NCI-H1930 (cell line): ENCODE measurements at regions not wholly inside any gene's neighbourhood (a gene's known extent, or its start where the extent isn't known, plus 50 kb on each side); places are given as distances from the start of the nearest gene placed in this dataset.

Experiments
- DNase-seq, 2 experiments: peaks; one replicate each; lab custom pipeline; 2025; lab: John Stamatoyannopoulos, UW

DNA sequence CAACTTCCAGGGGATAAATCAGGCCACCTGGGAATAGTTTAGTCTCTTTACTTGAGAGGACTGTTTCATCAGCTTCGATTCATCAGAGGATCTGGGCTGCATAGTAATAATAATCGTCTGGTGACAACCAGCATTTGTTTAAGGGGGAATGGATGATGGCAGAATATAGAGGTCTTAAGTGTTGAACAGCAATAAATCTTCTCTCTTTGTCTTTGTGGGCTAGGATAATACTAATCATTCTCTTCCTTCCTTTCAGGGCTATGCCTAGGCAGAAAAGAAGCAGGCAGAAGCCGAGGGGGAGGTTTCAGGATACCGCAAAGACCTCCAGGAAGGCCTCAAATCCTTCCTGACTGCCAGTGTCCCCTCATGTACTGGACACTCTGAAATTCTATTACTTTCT lies 150.4 kb upstream of the GAREM1 start:
- DNase-seq, result no peak

DNA sequence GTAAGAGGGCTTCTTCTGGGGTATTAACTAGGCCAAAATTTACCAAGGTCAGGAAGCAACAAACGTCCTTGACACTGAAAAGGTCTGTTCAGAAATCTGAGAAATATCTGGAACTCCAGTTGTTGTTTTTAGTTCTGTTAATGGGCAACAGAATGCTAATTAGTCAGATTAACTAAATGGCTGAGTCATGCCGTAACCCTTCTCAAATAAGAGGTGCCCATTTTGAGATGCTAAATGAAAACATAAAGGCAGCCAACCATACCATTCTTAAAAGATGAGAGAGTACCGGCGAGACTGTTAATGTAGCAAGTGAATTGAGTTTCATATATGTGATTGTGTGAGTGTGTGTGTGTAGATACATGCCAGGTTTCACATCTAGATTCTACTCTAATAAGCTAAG lies 147.9 kb upstream of the GAREM1 start:
- no peak for DNase-seq

DNA sequence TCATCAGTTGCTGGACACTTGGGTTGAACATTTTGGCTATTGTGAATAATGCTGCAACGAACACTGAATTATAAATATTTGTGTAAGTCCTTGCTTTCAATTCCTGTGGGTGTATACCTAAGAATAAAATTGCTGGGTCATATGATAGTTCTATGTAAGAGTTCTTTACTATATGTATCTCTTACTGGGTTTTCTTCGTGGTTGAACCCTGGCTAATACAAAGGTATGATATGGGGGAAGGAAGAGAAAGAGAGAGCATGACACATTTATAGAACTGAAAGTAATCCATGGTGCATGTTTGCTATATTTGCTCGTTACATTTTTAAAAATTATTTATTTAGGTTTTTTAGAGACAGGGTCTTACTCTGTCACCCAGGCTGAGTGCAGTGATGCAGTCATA lies 143.1 kb upstream of the GAREM1 start:
- no peak for DNase-seq

DNA sequence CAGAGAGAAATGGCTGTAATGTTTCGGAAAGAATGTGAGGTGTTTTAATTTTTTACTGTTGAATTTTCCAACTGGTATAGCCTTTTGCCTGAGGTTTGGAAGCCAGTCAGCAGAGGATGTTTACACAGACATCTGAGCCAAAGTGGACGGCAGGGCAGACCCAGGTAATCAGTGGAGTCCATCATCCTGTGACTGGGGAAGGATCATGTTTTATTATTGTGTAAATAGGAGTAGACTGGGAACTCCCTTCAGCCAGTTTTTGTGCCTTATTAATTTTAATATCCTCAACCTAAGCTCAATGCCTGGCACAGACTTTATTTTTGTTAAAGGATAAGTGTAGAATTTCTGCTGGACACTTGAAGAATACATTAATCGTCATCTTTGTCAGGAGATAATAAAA lies 142.0 kb upstream of the GAREM1 start:
- peak in 1 of 2 experiments; percentile 9 for DNase-seq

DNA sequence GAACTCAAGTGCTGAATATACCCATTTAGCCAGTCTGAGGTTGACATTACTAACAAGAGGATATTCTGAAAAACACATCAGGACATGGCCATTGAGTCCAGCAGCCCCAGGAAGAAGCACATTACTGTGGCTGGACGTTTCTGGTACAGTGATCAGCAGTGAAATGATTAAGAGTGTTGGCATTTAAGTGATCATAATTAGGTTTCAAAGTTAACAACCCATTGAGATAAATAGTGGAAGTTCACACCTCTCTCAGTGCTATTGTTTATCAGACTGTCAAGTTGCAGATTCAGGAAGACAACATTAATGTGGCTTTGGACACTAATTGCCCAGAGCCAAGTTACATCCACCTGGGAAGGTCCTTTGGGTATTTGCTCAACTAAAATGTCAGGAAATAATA lies 139.5 kb upstream of the GAREM1 start:
- no peak for DNase-seq

DNA sequence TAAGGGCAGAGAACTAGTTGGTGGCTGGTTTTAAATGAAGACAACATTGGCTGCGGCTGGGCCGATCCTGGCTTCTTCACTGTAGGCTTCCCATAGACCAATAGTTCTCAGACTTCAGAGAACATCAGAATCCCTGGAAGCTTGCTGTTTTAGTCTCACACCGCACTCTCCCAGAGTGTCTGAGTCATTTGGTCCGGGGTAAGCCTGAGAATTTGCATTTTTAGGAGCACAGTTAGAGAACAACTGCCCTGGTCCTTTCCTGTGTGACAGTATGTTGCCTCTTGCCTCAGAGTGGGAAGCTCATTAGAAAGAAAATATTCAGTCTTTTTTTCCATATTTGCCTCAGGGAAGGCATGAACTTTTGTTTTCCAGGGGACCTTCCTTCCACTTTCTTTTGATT lies 137.1 kb upstream of the GAREM1 start:
- DNase-seq, result no peak

DNA sequence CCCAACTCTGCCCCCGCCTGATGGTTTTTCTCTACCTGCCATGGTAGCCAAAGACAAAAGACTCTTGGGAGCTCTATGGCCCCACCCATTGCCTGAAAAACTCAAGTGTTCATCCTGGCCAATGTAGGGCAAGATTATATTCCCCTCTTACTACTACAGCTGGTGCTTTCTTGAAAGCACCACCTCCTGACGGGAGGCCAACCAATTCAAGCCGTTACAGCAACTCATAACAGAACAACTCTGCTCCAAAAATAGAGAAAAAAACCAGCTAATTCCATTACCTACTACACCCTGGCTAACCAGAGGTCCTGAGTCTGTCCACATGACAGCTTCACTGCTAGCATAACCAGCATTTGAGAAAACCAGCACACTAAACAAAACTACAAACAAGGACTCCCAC lies 127.5 kb upstream of the GAREM1 start:
- no peak for DNase-seq

DNA sequence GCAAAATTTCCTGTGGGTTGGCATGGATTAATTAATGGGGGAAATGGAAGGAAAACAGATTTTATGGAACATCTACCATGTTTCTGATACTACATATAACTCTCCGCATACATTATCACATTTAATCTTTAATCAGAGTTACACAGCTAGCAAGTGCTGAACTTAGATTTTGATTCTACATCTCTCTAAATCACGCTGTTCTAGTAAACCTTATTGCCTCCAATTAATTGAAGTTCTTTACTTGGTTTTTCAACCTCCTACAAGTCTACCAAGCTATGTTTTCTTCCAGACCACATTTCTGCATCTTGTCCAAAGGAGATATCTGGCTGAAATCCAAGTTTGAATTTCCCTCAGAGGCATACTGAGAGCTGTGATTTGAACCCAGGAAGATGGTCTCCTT lies 125.8 kb upstream of the GAREM1 start:
- no peak for DNase-seq

DNA sequence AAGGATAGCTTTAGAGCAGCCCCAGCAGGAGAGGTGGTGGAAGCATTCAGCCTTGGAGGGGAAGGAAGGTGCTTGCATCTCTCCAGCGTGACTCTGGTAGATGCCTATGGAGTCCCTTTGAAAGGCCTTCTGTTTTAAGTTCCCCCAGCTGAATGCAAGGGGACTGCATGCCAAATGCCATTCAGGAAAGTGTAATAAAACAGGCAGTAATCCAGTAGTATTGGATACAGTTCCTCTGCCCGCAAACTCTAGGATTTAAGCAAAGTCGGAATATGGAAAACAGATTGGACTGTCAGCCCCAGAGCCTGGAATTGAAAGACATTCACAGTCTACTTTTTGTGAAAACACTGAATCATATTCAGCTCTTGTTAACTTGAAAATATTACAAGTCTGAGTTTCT lies 125.2 kb upstream of the GAREM1 start:
- no peak for DNase-seq

DNA sequence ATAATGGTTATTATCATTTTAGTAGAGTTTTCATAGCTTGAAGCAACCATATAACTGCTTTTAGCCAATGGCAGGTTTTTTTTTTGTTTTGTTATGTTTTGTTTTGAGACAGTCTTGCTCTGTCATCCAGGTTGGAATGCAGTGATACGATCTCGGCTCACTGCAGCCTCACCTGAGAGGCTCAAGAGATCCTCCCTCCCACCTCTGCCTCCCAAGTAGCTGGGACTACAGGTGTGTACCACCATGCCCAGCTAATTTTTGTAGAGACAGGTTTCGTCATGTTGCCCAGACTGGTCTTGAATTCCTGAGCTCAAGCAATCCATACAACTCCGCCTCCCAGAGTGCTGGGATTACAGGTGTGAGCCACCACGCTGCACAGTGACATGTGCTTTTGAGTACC lies 117.5 kb upstream of the GAREM1 start:
- DNase-seq, result no peak

DNA sequence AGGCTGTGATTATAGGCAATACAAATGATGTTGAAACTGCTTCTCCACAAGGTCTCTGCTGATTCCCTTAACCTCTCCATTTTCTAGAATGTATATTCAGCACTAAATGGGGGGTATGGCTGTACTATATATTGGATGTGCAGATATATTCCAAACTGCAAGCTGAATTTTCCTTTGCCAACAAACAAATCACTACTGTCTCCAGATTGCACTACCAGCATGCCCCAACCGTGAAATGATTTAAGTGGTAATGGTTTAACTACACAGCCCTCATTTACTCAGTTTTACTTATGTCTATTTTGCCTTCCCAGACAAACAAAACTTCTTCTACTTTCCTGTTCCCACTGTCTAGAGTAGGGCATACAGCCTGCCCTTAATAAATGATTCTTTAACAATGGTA lies 112.7 kb upstream of the GAREM1 start:
- DNase-seq, result no peak

DNA sequence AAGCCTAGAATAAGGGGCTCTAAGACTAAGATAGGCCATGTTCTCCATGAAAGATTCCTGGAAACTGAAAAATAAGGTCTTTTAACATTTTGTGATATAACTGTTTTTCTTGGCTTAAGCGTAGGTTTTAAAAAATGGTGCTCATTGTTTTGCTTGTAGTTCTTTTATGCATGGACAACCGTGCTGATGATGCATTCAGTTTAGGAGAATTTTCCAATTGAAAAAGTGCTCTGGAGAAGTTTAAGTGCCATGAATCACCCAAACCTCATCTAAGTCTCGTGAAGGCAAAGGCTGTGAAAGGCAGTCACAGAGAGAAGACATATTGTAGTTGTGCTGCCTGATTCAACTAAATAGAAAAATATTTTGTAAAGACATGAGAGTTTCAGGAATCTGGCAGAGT lies 111.8 kb upstream of the GAREM1 start:
- DNase-seq, result no peak

DNA sequence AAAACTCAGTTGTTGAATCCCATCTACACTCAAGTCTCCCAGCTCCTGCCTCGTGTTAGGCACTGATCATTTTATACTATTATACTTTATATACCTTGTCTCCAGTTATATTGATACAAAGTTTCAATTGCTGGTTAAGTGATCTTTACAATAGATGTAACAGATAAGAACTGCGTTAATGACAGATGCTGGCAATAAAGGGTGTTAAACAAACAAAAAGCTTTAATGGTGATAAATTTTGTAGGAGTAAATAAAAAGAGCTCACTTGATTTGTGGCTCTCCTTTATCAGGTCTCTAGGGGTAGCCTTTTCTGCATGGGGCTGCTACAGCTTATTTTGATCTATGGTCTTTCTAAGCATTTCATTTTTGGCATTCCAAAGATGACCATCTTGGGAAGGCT lies 106.9 kb upstream of the GAREM1 start:
- no peak for DNase-seq

DNA sequence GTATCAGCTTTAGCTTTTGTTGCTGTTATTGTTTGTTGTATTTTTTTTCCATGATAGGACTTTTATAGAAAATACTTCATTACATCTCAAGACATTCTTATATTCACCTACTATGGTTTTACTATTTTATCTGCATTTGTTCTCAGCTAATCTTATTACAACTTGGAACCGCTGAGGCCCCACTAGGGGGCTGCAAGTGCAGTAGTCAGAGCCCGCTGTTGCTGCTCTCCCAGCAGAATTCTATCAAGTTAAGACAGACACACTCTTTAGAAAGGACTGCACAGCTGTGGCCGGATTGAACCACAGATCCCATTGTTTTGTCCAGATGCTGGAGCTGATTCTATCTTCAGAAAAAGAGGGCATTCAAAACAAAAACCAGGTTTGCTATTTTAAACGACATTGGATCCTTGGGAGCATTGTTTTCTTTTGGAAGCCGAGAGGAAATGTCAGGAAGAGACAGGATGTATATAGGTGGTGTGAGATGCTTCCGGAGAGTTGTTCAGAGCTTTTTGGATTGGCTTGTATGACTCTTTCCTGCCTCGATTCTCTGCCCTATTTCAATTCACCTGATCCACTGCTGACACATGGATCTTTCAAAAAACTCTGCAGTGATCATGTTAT lies 105.7 kb upstream of the GAREM1 start:
- no peak for DNase-seq

DNA sequence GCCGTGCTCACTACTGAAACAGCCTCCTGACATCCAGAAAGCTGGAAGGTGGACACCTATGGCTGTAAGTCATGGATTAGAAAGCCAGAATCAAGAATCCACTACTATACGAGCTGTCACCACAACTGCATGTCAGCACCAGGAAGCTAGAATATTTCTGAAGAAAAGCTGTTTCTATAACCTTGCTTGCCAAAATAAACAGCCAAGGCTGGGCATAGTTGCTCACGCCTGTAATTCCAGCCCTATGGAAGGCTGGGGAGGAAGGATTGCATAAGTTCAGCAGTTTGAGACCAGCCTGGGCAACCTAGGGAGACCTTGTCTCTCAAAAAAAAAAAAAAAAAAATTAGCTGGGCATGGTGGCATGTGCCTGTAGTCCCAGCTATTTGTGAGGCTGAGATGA lies 96.3 kb upstream of the GAREM1 start:
- no peak for DNase-seq

DNA sequence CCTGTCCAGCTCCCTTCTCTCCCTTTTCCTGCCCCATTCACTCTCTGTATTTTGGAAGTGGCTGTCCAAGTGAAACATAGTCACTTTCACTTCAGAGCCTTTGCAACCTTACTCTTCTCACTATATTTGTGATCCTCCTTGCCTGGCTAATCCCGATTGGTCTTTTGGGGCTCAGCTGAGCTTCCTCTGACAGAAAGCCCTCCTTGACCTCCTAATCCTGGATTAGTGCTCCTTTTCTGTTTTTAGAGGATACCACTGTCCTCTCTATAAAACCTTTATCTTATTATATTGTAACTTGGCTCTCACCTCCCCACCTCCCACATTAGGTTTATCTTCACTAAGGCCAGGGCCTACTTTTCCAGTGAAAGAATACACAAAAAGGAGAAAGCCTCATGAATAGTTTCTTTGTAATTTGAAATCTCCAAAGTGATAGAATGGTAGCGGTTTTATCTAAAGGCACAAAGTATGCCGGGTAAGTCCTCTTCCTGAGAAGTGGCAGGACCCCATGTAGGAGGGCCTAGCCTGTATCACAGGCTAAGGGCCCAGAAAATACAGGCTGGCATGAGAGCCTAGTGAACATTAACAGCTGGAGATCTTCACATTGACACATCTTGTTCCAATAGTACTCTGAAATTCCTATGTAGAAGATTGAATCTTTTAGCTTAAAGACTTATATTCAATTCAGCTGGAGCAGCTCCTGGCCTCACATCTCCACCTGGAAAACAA lies 83.1 kb upstream of the GAREM1 start:
- no peak for DNase-seq

DNA sequence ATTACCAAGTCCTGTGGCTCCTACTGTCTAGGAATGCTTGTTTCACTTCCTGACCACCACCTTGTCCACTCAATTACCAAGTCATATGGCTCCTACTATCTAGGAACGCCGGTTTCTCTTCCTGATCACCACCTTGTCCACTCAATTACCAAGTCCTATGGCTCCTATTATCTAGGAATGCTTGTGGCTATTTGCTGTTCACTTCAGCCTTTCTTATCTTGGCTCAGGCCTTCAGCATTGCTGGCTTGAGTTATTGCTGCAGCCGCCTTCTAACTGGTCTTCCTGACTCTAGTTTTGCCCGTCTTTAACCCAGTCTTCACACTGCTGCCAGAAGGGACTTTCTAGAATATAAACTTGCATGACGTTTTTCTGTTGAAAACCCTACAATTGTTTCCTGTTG lies 82.5 kb upstream of the GAREM1 start:
- DNase-seq, result no peak

DNA sequence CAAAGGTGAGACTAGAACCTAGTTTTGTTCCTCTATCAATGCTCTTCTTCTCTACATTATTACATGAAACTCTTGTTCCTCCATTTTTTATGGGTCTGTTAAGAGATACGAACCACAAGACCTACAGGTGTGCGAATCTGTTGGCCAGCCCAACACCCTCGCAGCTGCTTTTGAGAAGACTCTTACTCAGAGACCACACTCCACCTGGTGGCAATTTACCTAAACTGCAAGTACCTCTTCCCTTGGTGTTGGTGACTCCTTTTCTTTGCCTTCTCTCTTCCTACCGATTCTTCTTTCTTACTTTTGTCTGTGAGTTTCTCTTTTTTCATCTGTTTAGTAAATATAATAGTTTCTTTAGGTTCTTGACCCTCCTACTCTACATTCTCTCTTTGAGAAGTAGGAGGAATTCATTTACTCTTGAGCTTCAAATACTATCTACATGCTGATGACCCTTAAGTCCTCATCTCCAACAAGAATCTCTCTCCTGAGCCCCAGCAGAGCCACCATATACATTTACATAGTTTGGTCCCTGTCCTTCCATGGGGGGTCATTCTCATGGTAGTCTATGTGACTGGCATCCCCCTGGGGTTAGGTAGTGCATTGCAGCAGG lies 81.8 kb upstream of the GAREM1 start:
- peak; percentile 4 to 63 for DNase-seq

DNA sequence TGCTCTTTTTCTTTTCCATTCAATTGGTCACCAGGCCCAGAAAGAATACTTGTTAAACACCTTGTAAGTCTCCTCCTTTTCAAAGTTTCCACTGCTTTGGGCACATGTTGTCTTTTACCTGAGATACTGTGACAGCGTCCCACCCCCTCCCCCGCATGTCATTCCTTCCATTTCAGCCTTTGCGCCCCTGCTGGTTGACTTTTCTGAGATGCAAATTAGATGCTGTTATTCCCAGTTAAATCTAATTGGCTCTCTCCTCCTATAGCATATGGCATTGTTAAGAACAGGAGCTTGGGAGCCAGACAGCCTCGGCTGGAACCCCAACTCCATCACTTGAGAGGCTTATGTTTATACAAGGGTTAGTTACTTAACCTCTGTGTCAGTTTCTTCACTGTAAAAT lies 80.3 kb upstream of the GAREM1 start:
- DNase-seq, result no peak

DNA sequence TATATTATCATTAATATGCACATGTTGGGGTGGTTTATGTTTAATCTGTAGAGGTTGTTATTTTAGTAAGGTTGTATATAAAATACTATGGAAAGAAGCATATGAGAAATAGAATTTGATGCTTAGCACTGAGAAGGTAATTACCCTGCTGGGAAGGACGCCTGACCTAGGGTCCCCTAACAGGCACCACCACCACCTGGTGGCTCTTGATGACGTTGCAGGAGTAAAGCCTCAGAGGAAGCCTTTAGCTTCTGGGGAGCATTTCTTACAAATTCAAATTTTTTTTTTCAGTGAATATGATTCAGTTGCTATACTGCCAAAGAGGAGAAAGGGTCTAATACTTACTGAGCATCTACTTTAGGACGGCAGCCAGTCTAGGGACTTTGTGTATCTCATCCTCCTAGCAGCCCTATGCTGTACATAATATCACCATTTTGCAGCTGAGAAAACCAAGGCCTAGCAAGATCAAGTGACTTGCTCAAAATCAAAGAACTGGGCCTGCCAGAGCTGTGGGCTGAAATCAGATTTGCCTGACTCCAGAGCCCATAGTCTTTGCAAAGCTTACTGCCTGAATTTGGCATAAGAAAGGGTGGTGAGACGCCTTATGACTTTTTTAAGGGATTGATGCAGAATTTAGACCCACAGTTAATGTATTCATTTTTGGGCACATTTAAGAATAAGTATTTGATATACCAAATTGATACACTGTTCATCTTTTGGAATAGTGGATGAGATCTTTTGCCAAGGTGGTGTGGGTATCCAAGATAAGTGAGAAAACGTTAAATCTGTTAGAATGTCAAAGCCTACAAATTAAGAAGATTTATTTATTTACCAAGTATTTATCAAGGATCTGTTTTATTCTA lies 78.8 kb upstream of the GAREM1 start:
- DNase-seq, result peak; percentile 28 to 65

DNA sequence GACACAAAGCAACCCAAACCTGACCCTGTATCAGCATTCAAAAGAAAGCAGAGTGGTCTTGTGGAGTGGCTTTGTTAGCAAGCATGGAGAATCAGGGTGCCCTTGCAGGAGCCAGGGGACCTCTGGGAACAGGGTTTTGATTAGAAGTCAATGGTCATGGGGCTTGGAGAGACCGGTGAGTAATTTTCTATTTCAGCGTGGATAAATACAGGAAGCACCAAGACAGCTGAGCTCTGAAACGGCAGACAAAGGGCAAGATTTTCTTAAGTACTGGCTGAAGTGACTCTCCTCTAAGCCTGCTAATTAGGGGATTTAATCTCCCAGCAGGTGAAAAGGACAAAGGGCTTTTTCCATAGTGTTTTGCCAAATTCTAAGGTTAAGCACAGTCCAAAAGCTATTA lies 78.0 kb upstream of the GAREM1 start:
- DNase-seq, result peak in 1 of 2 experiments; percentile 8

DNA sequence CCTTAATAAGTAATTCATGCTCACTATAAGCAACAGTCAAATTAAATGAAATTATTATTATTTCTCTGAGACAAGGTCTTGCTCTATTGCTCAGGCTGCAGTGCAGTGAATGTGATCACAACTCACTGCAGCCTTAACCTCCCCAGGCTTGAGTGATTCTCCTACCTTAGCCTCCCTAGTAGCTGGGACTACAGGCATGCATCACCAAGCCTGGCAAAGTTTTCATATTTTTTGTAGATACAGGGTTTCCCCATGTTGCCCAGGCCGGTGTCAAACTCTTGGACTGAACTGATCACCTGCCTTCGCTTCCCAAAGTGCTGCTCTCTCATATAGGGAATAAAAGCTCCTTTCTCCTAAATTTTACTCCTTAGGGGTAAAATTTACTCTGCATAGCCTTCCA lies 74.9 kb upstream of the GAREM1 start:
- no peak for DNase-seq

DNA sequence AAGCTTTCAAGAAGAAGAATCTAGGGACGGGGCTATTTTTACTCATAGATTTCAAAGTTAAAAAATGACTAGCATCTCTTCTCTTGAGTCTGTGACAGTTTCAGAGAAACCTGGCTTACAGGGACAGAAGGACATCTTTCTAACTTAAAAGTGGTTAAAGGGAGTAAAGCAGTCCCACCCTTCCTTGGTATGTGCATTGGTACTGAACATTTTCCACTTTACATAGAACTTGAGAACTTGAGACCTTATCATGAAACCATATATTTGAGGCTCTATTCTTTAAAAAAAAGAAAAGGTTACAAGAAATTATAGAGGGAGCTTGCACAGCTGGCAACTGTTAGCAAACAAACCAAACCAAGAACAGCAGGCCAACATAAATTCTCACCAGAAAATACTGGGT lies 73.4 kb upstream of the GAREM1 start:
- no peak for DNase-seq
